Smooth muscle cell (in vitro differentiated cells): ENCODE measurements at regions not wholly inside any gene's neighbourhood (a gene's known extent, or its start where the extent isn't known, plus 50 kb on each side); places are given as distances from the start of the nearest gene placed in this dataset.

Experiments
- DNase-seq: peaks from one replicate; lab custom pipeline; 2025; ENCODE audit not compliant: unreplicated experiment; lab: John Stamatoyannopoulos, UW
- H2AFZ ChIP-seq: fragments of 200-600 bp; sonication (generic); 2 replicates; pipeline ENCODE4 v1.6.0; 2016; ENCODE audit warnings: antibody characterized with exemption, low read depth, mild to moderate bottlenecking
- H3F3A ChIP-seq: fragments of 200-600 bp; sonication (generic); 2 replicates; pipeline ENCODE4 v1.6.0; 2017; ENCODE audit warnings: antibody characterized with exemption, low read depth
- H3K27ac ChIP-seq: fragments of 200-600 bp; sonication (generic); 2 replicates; pipeline ENCODE4 v1.5.1; 2016; ENCODE audit warnings: low read depth, mild to moderate bottlenecking
- H3K27me3 ChIP-seq: fragments of 200-600 bp; sonication (generic); 2 replicates; pipeline ENCODE4 v1.6.1; 2016; ENCODE audit warnings: low read depth, mild to moderate bottlenecking
- H3K36me3 ChIP-seq: fragments of 200-600 bp; sonication (generic); 2 replicates; pipeline ENCODE4 v1.5.1; 2016; ENCODE audit warnings: low read depth
- H3K4me1 ChIP-seq: fragments of 200-600 bp; sonication (generic); 2 replicates; pipeline ENCODE4 v1.5.1; 2016; ENCODE audit warnings: low read depth
- H3K4me2 ChIP-seq: fragments of 200-600 bp; sonication (generic); 2 replicates; pipeline ENCODE4 v1.6.0; 2016; ENCODE audit warnings: mild to moderate bottlenecking
- H3K4me3 ChIP-seq: fragments of 200-600 bp; sonication (generic); 2 replicates; pipeline ENCODE4 v1.5.1; 2016; ENCODE audit warnings: mild to moderate bottlenecking
- H3K79me2 ChIP-seq: fragments of 200-600 bp; sonication (generic); 2 replicates; pipeline ENCODE4 v1.6.0; 2016; ENCODE audit warnings: low read depth, mild to moderate bottlenecking
- H3K9ac ChIP-seq: fragments of 200-600 bp; sonication (generic); 2 replicates; pipeline ENCODE4 v1.6.0; 2016; ENCODE audit warnings: low read depth
- H3K9me3 ChIP-seq: fragments of 200-600 bp; sonication (generic); replicated peaks from 2 replicates; pipeline ENCODE4 v1.5.1; 2016; ENCODE audit warnings: low read depth
- H4K20me1 ChIP-seq: fragments of 200-600 bp; sonication (generic); 2 replicates; pipeline ENCODE4 v1.6.0; 2016; ENCODE audit warnings: low read depth
- CTCF ChIP-seq: fragments of 200-600 bp; sonication (generic); IDR thresholded peaks from 2 replicates; pipeline ENCODE4 v1.5.1; 2017; ENCODE audit warnings: borderline replicate concordance, mild to moderate bottlenecking, antibody characterized with exemption; ENCODE audit not compliant: insufficient read depth, poor library complexity, severe bottlenecking
- WGBS: methylation state at CpG from one replicate; pipeline ENCODE4 v1.1.7; 2016; ENCODE audit warnings: low lambda C conversion rate; 5-methylcytosine and 5-hydroxymethylcytosine counted together

- H3F3A ChIP-seq, result peaks cover 10% of the 10 kb centered on the region
- H3K9me3 ChIP-seq, result no peaks in the 10 kb centered on the region
Observed at GRCh38 chr2:61770298-61770697, 83.6 kb downstream of the FAM161A start.

GRCh38 chr2:61769093-61769675, 84.7 kb downstream of the FAM161A start:
- no peak for DNase-seq
- H3K9me3 ChIP-seq, result no peaks in the 10 kb centered on the region
- no peaks in the 10 kb centered on the region for H3K27me3 ChIP-seq
- peak overlapping the region; percentile 3 for H2AFZ ChIP-seq
- TF ChIP-seq CTCF, result no peak
- H3K79me2 ChIP-seq, result no peaks in the 10 kb centered on the region
- H3K4me1 ChIP-seq, result no peaks in the 10 kb centered on the region
- H3K4me2 ChIP-seq, result no peak overlapping the region
- peak overlapping the region; percentile 88 for H3K27ac ChIP-seq
- WGBS, result 55% methylated on average over 1 of the region's 1 CpG
- no peak overlapping the region for H3K4me3 ChIP-seq
- no peak overlapping the region for H3K9ac ChIP-seq
- no peaks in the 10 kb centered on the region for H4K20me1 ChIP-seq
- H3K36me3 ChIP-seq, result no peaks in the 10 kb centered on the region
- H3F3A ChIP-seq, result peaks cover 10% of the 10 kb centered on the region

More at GRCh38 chr2:61770298-61770697, 83.6 kb downstream of the FAM161A start:
- H3K79me2 ChIP-seq, result no peaks in the 10 kb centered on the region
- H3K4me1 ChIP-seq, result no peaks in the 10 kb centered on the region
- H3K9ac ChIP-seq, result no peak overlapping the region
- no peak overlapping the region for H3K4me3 ChIP-seq
- peak overlapping the region; percentile 88 for H3K27ac ChIP-seq
- no peak for DNase-seq
- WGBS, result 35% methylated on average over 1 of the region's 1 CpG
- H3K27me3 ChIP-seq, result no peaks in the 10 kb centered on the region
- H3K4me2 ChIP-seq, result peak overlapping the region; percentile 30
- H2AFZ ChIP-seq, result no peak overlapping the region
- no peak for TF ChIP-seq CTCF
- no peaks in the 10 kb centered on the region for H4K20me1 ChIP-seq
- no peaks in the 10 kb centered on the region for H3K36me3 ChIP-seq

- peak overlapping the region; percentile 67 for H3K4me3 ChIP-seq
- no peaks in the 10 kb centered on the region for H4K20me1 ChIP-seq
- no peaks in the 10 kb centered on the region for H3K9me3 ChIP-seq
- H3F3A ChIP-seq, result peaks cover 18% of the 10 kb centered on the region
- H3K4me2 ChIP-seq, result peak overlapping the region; percentile 90
- H3K36me3 ChIP-seq, result no peaks in the 10 kb centered on the region
- WGBS, result 2% methylated on average over 70 of the region's 70 CpGs
- H3K27me3 ChIP-seq, result no peaks in the 10 kb centered on the region
- TF ChIP-seq CTCF, result no peak
- peak overlapping the region; percentile 100 for H3K27ac ChIP-seq
- H3K9ac ChIP-seq, result peak overlapping the region; percentile 99
- H3K79me2 ChIP-seq, result no peaks in the 10 kb centered on the region
- DNase-seq, result peak; percentile 85
- peak overlapping the region; percentile 82 for H2AFZ ChIP-seq
- H3K4me1 ChIP-seq, result peaks cover 15% of the 10 kb centered on the region
Observed at GRCh38 chr2:61764035-61764800, 89.6 kb downstream of the FAM161A start.
